ENCODE measurements at regions not wholly inside any gene's neighbourhood (a gene's known extent, or its start where the extent isn't known, plus 50 kb on each side); places are given as distances from the start of the nearest gene placed in this dataset.

- Histone ChIP-seq H3K4me1 (ENCODE audit: control insufficient read depth in 4 of 4, insufficient read depth in 4 of 4, low read length in 3 of 4) (peaks cover 3 to 26% (median 18%) of the 10 kb centered on the region in 4 donors), H3K27me3 (ENCODE audit: control insufficient read depth in 4 of 4, insufficient read depth in 4 of 4, low read length in 3 of 4) (no peaks in the 10 kb centered on the region), H3K27ac (ENCODE audit: low read depth in 1 of 2, low read length in 2 of 2) (no peak overlapping the region), H3K36me3 (ENCODE audit: control insufficient read depth in 4 of 4, insufficient read depth in 3 of 4, low read depth in 1 of 4, low read length in 3 of 4) (no peaks in the 10 kb centered on the region), H3K4me3 (ENCODE audit: low read depth in 1 of 3, low read length in 3 of 3) (no peak overlapping the region), H3K9me3 (ENCODE audit: control insufficient read depth in 4 of 4, low read length in 3 of 4) (no peaks in the 10 kb centered on the region), H3K9ac (ENCODE audit: low read depth in 1 of 2, low read length in 2 of 2) (no peak overlapping the region)
- TF ChIP-seq RAD21 (IDR thresholded peaks at IDR 0.05) (no peak), GABPA (IDR thresholded peaks at IDR 0.05 in 1 of 2, conservative IDR thresholded peaks at IDR 0.05 in 1 of 2) (no peak), REST (IDR thresholded peaks at IDR 0.05) (no peak)
- WGBS, result 94% methylated on average over 8 of the region's 8 CpGs
- no peak for DNase-seq (ENCODE audit: low spot score)
These were observed 618.6 kb downstream of the EPM2A start for GRCh38 chr6:145116591-145117178.

- DNase-seq (ENCODE audit: low spot score), result no peak
- Histone ChIP-seq H3K27me3 (ENCODE audit: control insufficient read depth in 4 of 4, insufficient read depth in 4 of 4, low read length in 3 of 4) (no peaks in the 10 kb centered on the region), H3K9me3 (ENCODE audit: control insufficient read depth in 4 of 4, low read length in 3 of 4) (peaks cover 0 to 1% (median 0%) of the 10 kb centered on the region in 4 donors), H3K4me1 (ENCODE audit: control insufficient read depth in 4 of 4, insufficient read depth in 4 of 4, low read length in 3 of 4) (peaks cover 3 to 22% (median 18%) of the 10 kb centered on the region in 4 donors), H3K9ac (ENCODE audit: low read depth in 1 of 2, low read length in 2 of 2) (no peak overlapping the region), H3K27ac (ENCODE audit: low read depth in 1 of 2, low read length in 2 of 2) (no peak overlapping the region), H3K4me3 (ENCODE audit: low read depth in 1 of 3, low read length in 3 of 3) (no peak overlapping the region), H3K36me3 (ENCODE audit: control insufficient read depth in 4 of 4, insufficient read depth in 3 of 4, low read depth in 1 of 4, low read length in 3 of 4) (no peaks in the 10 kb centered on the region)
- WGBS, result 91% methylated on average over 4 of the region's 4 CpGs
- TF ChIP-seq JUND (IDR thresholded peaks at IDR 0.05) (no peak), HNF4G (IDR thresholded peaks at IDR 0.05) (no peak), FOXA2 (IDR thresholded peaks at IDR 0.05) (no peak), FOXA1 (IDR thresholded peaks at IDR 0.05) (no peak), YY1 (IDR thresholded peaks at IDR 0.05) (no peak), MAX (IDR thresholded peaks at IDR 0.05) (no peak), CTCF (IDR thresholded peaks at IDR 0.05; ENCODE audit: low read depth, low read length, missing input control) (no peak), TAF1 (conservative IDR thresholded peaks at IDR 0.05) (no peak), HNF4A (conservative IDR thresholded peaks at IDR 0.05) (no peak), NR2F2 (IDR thresholded peaks at IDR 0.05) (no peak), REST (IDR thresholded peaks at IDR 0.05) (no peak), SP1 (IDR thresholded peaks at IDR 0.05) (no peak), RXRA (IDR thresholded peaks at IDR 0.05) (no peak), EGR1 (IDR thresholded peaks at IDR 0.05; ENCODE audit: low read depth in 2 of 2) (no peak), RAD21 (IDR thresholded peaks at IDR 0.05) (no peak), ATF3 (IDR thresholded peaks at IDR 0.05) (no peak), ZBTB33 (IDR thresholded peaks at IDR 0.05) (no peak), GABPA (IDR thresholded peaks at IDR 0.05 in 1 of 2, conservative IDR thresholded peaks at IDR 0.05 in 1 of 2) (no peak)
These were observed 617.1 kb downstream of the EPM2A start for GRCh38 chr6:145118224-145118623.

All from liver (tissue), 8 donors.